K562 (cell line): ENCODE measurements at regions not wholly inside any gene's neighbourhood (a gene's known extent, or its start where the extent isn't known, plus 50 kb on each side); places are given as distances from the start of the nearest gene placed in this dataset.

Source experiments
- ATAC-seq: fragments of 200-7000 bp; cut with Tn5 transposase; 3 replicates; pipeline ENCODE4 v1.9.1; 2020; ENCODE audit warnings: moderate library complexity
- BruUV-seq: library from RNA; stranded (reverse); fragments of 400-500 nt; replicated peaks from 2 replicates; lab custom pipeline; 2021; lab: Mats Ljungman, UMichigan
- CTCF ChIA-PET: fragments of 300-600 bp; formaldehyde crosslinking; extraction: SDS; loops from one replicate; lab custom pipeline; 2021; ENCODE audit warnings: low intra/inter-chr PET ratio; lab: Yijun Ruan, JAX
- POLR2A ChIA-PET: fragments of 300-600, 350-650 bp; sonication (Branson Sonifier 250); formaldehyde crosslinking; extraction: SDS; loops from one replicate; lab custom pipeline; 2021; ENCODE audit warnings: antibody characterized with exemption, inconsistent platforms; lab: Yijun Ruan, JAX
- DNase-seq, 4 experiments: peaks; one replicate each; pipeline versions ENCODE4 v3.0.0 to v3.0.0-alpha.2; 2011 to 2018; ENCODE audit warnings: low spot score in 3 of 4, mixed read lengths in 3 of 4; ENCODE audit errors: extremely low read depth in 1 of 4
- FAIRE-seq: peaks from 2 replicates; lab custom pipeline; 2011; peaks lifted over from hg19 to GRCh38; lab: Jason Lieb, UNC
- H2AFZ ChIP-seq: 2 replicates; pipeline ENCODE4 v1.6.0; 2011; ENCODE audit warnings: low read depth, low read length, control low read depth, inconsistent platforms
- H3K27ac ChIP-seq: fragments of 200-600 bp; 3 replicates; pipeline ENCODE4 v1.8.0; 2011; ENCODE audit warnings: low read depth, mild to moderate bottlenecking, control low read depth, inconsistent platforms, low read length, moderate library complexity, mixed read lengths; ENCODE audit errors: extremely low read depth
- H3K27me3 ChIP-seq, 2 experiments: fragments of 300-600 bp in 1 of 2; 2 replicates in 1 of 2; 3 replicates in 1 of 2; pipeline versions ENCODE4 v1.6.0 to v1.8.0; 2011; ENCODE audit warnings: inconsistent platforms in 2 of 2, low read length in 2 of 2, mild to moderate bottlenecking in 1 of 2, mixed read lengths in 1 of 2, moderate library complexity in 1 of 2; ENCODE audit not compliant: control insufficient read depth in 2 of 2, insufficient read depth in 2 of 2
- H3K36me3 ChIP-seq: fragments of 300-600 bp; 3 replicates; pipeline ENCODE4 v1.8.0; 2011; ENCODE audit warnings: mild to moderate bottlenecking, low read length, inconsistent platforms; ENCODE audit not compliant: control insufficient read depth, insufficient read depth
- H3K4me1 ChIP-seq, 2 experiments: fragments of 200-600 bp in 1 of 2; replicated peaks in 1 of 2; 2 replicates in 1 of 2; 3 replicates in 1 of 2; pipeline versions ENCODE4 v1.5.1 to v1.8.0; 2011; ENCODE audit warnings: inconsistent platforms in 2 of 2, low read length in 2 of 2, mild to moderate bottlenecking in 1 of 2, mixed read lengths in 1 of 2, moderate library complexity in 1 of 2; ENCODE audit not compliant: control insufficient read depth in 2 of 2, insufficient read depth in 2 of 2
- H3K4me2 ChIP-seq: 2 replicates; pipeline ENCODE4 v1.6.1; 2011; ENCODE audit warnings: low read length, control low read depth, inconsistent platforms, mixed read lengths; ENCODE audit not compliant: insufficient read depth
- H3K4me3 ChIP-seq: fragments of 200-600 bp; sonication (generic), shearing (Covaris generic); 2 replicates; pipeline ENCODE4 v1.5.1; 2016; ENCODE audit warnings: control low read depth, inconsistent platforms
- H3K79me2 ChIP-seq: fragments of 200-600 bp; 3 replicates; pipeline ENCODE4 v1.8.0; 2011; ENCODE audit warnings: low read length, inconsistent platforms; ENCODE audit not compliant: control insufficient read depth, insufficient read depth
- H3K9ac ChIP-seq, 2 experiments: 2 replicates each; pipeline versions ENCODE4 v1.6.0 to v1.6.1; 2011; ENCODE audit warnings: low read depth in 2 of 2, low read length in 2 of 2, control low read depth in 1 of 2, inconsistent platforms in 1 of 2, mild to moderate bottlenecking in 1 of 2, mixed read lengths in 1 of 2; ENCODE audit not compliant: insufficient read depth in 1 of 2
- H3K9me1 ChIP-seq: one replicate; pipeline ENCODE4 v1.6.0; 2011; ENCODE audit warnings: inconsistent platforms, mild to moderate bottlenecking, low read length, moderate library complexity; ENCODE audit not compliant: control insufficient read depth, insufficient read depth
- H3K9me3 ChIP-seq: replicated peaks from 2 replicates; pipeline ENCODE4 v1.5.1; 2011; ENCODE audit warnings: low read depth, low read length, inconsistent platforms; ENCODE audit not compliant: control insufficient read depth, insufficient read depth
- H4K20me1 ChIP-seq: replicated peaks from 2 replicates; pipeline ENCODE4 v1.6.1; 2011; ENCODE audit warnings: low read length, inconsistent platforms, mixed read lengths; ENCODE audit not compliant: control insufficient read depth, insufficient read depth
- ATF3 ChIP-seq, 2 experiments: fragments of 450-650 bp in 1 of 2; sonication (generic) in 1 of 2; formaldehyde crosslinking in 1 of 2; IDR thresholded peaks in 1 of 2; conservative IDR thresholded peaks in 1 of 2; 2 replicates each; pipeline versions ENCODE4 v1.6.1 to v1.8.1; 2016 to 2023; ENCODE audit warnings: mild to moderate bottlenecking in 2 of 2, moderate library complexity in 2 of 2, inconsistent platforms in 1 of 2, missing genetic modification reagents in 1 of 2
- CEBPB ChIP-seq: fragments of 450-650 bp; IDR thresholded peaks from 2 replicates; pipeline ENCODE4 v1.6.1; 2016; ENCODE audit warnings: missing genetic modification characterization, missing compliant biosample characterization
- CXXC5 ChIP-seq: fragments of 250-450 bp; sonication (Bioruptor Pico); IDR thresholded peaks from 2 replicates; pipeline ENCODE4 v1.8.0; 2022; ENCODE audit warnings: inconsistent platforms, mild to moderate bottlenecking, moderate library complexity
- MED1 ChIP-seq: sonication (generic); formaldehyde crosslinking; IDR thresholded peaks from 2 replicates; pipeline ENCODE4 v1.8.1; 2023; ENCODE audit warnings: missing genetic modification reagents, borderline replicate concordance
- MTA3 ChIP-seq: fragments of 450-650 bp; formaldehyde crosslinking; IDR thresholded peaks from 2 replicates; pipeline ENCODE4 v1.6.1; 2017; ENCODE audit warnings: mild to moderate bottlenecking, borderline replicate concordance
- MTF1 ChIP-seq: fragments of 250-450 bp; sonication (Bioruptor Pico); IDR thresholded peaks from 2 replicates; pipeline ENCODE4 v1.9.0; 2021; ENCODE audit warnings: moderate library complexity, mild to moderate bottlenecking, inconsistent platforms, borderline replicate concordance
- RB1 ChIP-seq: fragments of 450-650 bp; IDR thresholded peaks from 2 replicates; pipeline ENCODE4 v1.6.1; 2017; ENCODE audit warnings: low read depth, mild to moderate bottlenecking
- SMC3 ChIP-seq: conservative IDR thresholded peaks from 2 replicates; pipeline ENCODE4 v1.6.1; 2011; ENCODE audit warnings: low read depth, low read length, improper control_type of control experiment; ENCODE audit not compliant: insufficient read depth
- TAL1 ChIP-seq: fragments of 450-650 bp; IDR thresholded peaks from 2 replicates; pipeline ENCODE4 v1.6.1; 2016; ENCODE audit warnings: mild to moderate bottlenecking
- TEAD4 ChIP-seq, 2 experiments: sonication (generic) in 1 of 2; formaldehyde crosslinking in 1 of 2; IDR thresholded peaks; 2 replicates each; pipeline versions ENCODE4 v1.6.1 to v1.8.0; 2012 to 2022; ENCODE audit warnings: borderline replicate concordance in 1 of 2, inconsistent platforms in 1 of 2, low read length in 1 of 2, mild to moderate bottlenecking in 1 of 2, missing genetic modification reagents in 1 of 2
- U2AF2 ChIP-seq: fragments of 200-400 bp; formaldehyde crosslinking; optimal IDR thresholded peaks from 2 replicates; pipeline ENCODE3; 2017; ENCODE audit warnings: low read depth, mild to moderate bottlenecking, low read length
- XRCC4 ChIP-seq: IDR thresholded peaks from one replicate; pipeline ENCODE4 v1.6.1; 2011; ENCODE audit not compliant: insufficient read depth, insufficient read length; ENCODE audit errors: extremely low read depth
- YBX1 ChIP-seq: fragments of 450-650 bp; IDR thresholded peaks from 2 replicates; pipeline ENCODE4 v1.7.1; 2016; ENCODE audit warnings: mild to moderate bottlenecking
- YY1 ChIP-seq, 3 experiments: IDR thresholded peaks; 2 replicates each; pipeline ENCODE4 v1.6.1; 2011; ENCODE audit warnings: low read length in 2 of 3, mild to moderate bottlenecking in 2 of 3, moderate library complexity in 2 of 3, borderline replicate concordance in 1 of 3, control low read depth in 1 of 3, low read depth in 1 of 3; ENCODE audit not compliant: insufficient read depth in 3 of 3, insufficient replicate concordance in 2 of 3, control insufficient read depth in 1 of 3, insufficient read length in 1 of 3; ENCODE audit errors: extremely low read depth in 1 of 3
- ZNF23 ChIP-seq: fragments of 250-450 bp; sonication (Bioruptor Pico); IDR thresholded peaks from 2 replicates; pipeline ENCODE4 v1.4.0; 2020; ENCODE audit warnings: mild to moderate bottlenecking
- ZNF316 ChIP-seq: fragments of 450-650 bp; IDR thresholded peaks from 2 replicates; pipeline ENCODE4 v1.6.1; 2016
- ZNF695 ChIP-seq: fragments of 450-650 bp; formaldehyde crosslinking; IDR thresholded peaks from 2 replicates; pipeline ENCODE4 v1.4.0; 2020; ENCODE audit warnings: mild to moderate bottlenecking, moderate library complexity
- WGBS: fragments of 100-300 bp; shearing (Covaris generic); methylation state at CpG from one replicate; pipeline ENCODE4 v1.1.6; 2016; ENCODE audit warnings: low coverage, mixed read lengths; ENCODE audit not compliant: insufficient coverage; ENCODE audit errors: missing lambda C conversion rate; 5-methylcytosine and 5-hydroxymethylcytosine counted together
- in situ Hi-C: fragments of 300-500 bp; cut with MboI; formaldehyde crosslinking; loops from 4 replicates; pipeline ENCODE4 v1.15.0; 2018; ENCODE audit warnings: inconsistent platforms, mixed read lengths
- intact Hi-C: fragments of 100-400 bp; cut with micrococcal nuclease; formaldehyde crosslinking; loops from 2 replicates; pipeline ENCODE4 v1.14.2; 2022

GRCh38 chr18:68400889-68401288 is 314.0 kb downstream of the TMX3 start:
- WGBS: 0% methylated on average over 3 of the region's 3 CpGs
- ATAC-seq (no peak), FAIRE-seq (no peak), DNase-seq (no peak)
- Histone ChIP-seq H3K9me3 (no peaks in the 10 kb centered on the region), H3K9me1 (no peaks in the 10 kb centered on the region), H3K4me3 (no peak overlapping the region), H3K27me3 (no peaks in the 10 kb centered on the region), H3K79me2 (no peaks in the 10 kb centered on the region), H4K20me1 (no peaks in the 10 kb centered on the region), H3K36me3 (no peaks in the 10 kb centered on the region), H2AFZ (no peak overlapping the region), H3K4me1 (no peaks in the 10 kb centered on the region), H3K27ac (no peak overlapping the region), H3K4me2 (no peak overlapping the region), H3K9ac (no peak overlapping the region)
- in situ Hi-C loops: no loop called here
- BruUV-seq: no TSS peak
- ChIA-PET CTCF (no interaction called here), POLR2A (no interaction called here)
- intact Hi-C loops: no loop called here
- TF ChIP-seq MED1 (CRISPR knock-in tag) (no peak), TEAD4 (IDR thresholded peaks at IDR 0.05; ENCODE audit: low read length) (no peak), TEAD4 (CRISPR knock-in tag; IDR thresholded peaks at IDR 0.05; ENCODE audit: borderline replicate concordance) (no peak), ZNF316 (0 out of 2 replicates have a peak, but pooled peaks have one; percentile 7)

- no peaks in the 10 kb centered on the region for H3K27me3 ChIP-seq
- in situ Hi-C loops: no loop called here
- H3K4me2 ChIP-seq: no peak overlapping the region
- H3K36me3 ChIP-seq: no peaks in the 10 kb centered on the region
- H3K9me1 ChIP-seq: no peaks in the 10 kb centered on the region
- ChIA-PET CTCF (no interaction called here), POLR2A (no interaction called here)
- DNase-seq (no peak), FAIRE-seq (no peak), ATAC-seq (no peak)
- BruUV-seq: no TSS peak
- H3K9me3 ChIP-seq: no peaks in the 10 kb centered on the region
- H3K79me2 ChIP-seq: no peaks in the 10 kb centered on the region
- H3K9ac ChIP-seq: no peak overlapping the region
- TF ChIP-seq ZNF695 (CRISPR knock-in tag) (no peak), YY1 (IDR thresholded peaks at IDR 0.05; ENCODE audit: borderline replicate concordance in 1 of 3, control insufficient read depth in 1 of 3, extremely low read depth in 1 of 3, insufficient read depth in 3 of 3, insufficient read length in 1 of 3, insufficient replicate concordance in 2 of 3, low read depth in 1 of 3, low read length in 2 of 3) (no peak), CEBPB (tag) (no peak), TAL1 (no peak), ZNF23 (no peak), MTF1 (no peak), CXXC5 (CRISPR knock-in tag) (no peak), ATF3 (IDR thresholded peaks at IDR 0.05) (no peak), ATF3 (CRISPR knock-in tag; conservative IDR thresholded peaks at IDR 0.05) (no peak), SMC3 (no peak), XRCC4 (no peak), YBX1 (no peak), U2AF2 (no peak), RB1 (no peak), MTA3 (no peak)
- WGBS: 0% methylated on average over 2 of the region's 2 CpGs
- no peaks in the 10 kb centered on the region for H3K4me1 ChIP-seq
- H4K20me1 ChIP-seq: no peaks in the 10 kb centered on the region
- H3K4me3 ChIP-seq: no peak overlapping the region
- no peak overlapping the region for H2AFZ ChIP-seq
- H3K27ac ChIP-seq: no peak overlapping the region
- intact Hi-C loops: no loop called here
These were observed 315.2 kb downstream of the TMX3 start for GRCh38 chr18:68399721-68400120.
